ENCODE measurements at regions not wholly inside any gene's neighbourhood (a gene's known extent, or its start where the extent isn't known, plus 50 kb on each side); places are given as distances from the start of the nearest gene placed in this dataset.
"Not testable (repeated sequence)": the region's sequence is repeated elsewhere in the genome, so short reads cannot be mapped to it uniquely, and the experiment has no call there.

GRCh38 chr18:59038295-59039039 lies 101.2 kb upstream of the SEC11C start:
- no peak for DNase-seq (ENCODE audit: low read depth)

GRCh38 chr18:59039040-59039320 lies 100.7 kb upstream of the SEC11C start:
- not testable (repeated sequence) for DNase-seq (ENCODE audit: low read depth)

GRCh38 chr18:59039449-59039848 lies 100.2 kb upstream of the SEC11C start:
- DNase-seq (ENCODE audit: low read depth): no peak

DNA sequence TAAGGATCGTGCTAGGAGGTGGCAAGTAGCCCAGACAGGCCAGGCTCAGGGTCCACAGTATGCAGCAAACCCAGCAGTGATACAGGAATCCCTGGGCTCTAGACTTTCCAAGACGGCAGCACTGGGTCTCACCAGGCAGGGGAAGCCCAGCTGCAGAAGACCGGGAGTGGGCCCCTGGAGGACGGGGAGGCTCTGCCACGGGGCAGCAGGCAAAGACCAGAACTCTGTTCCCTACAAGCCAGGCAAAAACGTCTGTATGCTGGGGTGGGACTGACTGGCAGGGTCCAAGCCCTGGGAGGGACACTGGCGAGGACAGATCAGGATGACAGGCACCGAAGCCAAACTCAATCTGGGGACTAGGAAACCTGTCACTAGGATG lies 98.9 kb upstream of the SEC11C start:
- no peak for DNase-seq (ENCODE audit: low read depth)

DNA sequence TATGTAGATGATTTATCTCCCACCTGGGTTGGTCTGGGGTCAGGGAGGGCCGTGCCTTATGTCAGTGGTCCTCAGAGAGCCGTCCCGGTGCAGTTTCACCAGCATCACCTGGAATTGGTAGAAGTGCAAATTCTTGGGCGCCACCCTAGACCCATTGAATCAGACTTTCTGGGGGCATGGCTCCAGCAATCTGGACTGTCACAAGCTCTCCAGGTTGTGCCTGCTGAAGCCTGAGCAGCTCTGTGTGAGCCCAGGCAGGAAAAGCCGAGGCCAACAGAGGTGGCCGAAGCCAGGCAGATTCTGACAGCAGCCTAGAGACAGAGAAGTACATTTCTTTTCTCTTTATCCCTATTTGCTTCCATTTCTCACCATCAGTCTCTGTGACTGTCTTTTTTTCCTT lies 98.4 kb upstream of the SEC11C start:
- DNase-seq (ENCODE audit: low read depth): no peak

DNA sequence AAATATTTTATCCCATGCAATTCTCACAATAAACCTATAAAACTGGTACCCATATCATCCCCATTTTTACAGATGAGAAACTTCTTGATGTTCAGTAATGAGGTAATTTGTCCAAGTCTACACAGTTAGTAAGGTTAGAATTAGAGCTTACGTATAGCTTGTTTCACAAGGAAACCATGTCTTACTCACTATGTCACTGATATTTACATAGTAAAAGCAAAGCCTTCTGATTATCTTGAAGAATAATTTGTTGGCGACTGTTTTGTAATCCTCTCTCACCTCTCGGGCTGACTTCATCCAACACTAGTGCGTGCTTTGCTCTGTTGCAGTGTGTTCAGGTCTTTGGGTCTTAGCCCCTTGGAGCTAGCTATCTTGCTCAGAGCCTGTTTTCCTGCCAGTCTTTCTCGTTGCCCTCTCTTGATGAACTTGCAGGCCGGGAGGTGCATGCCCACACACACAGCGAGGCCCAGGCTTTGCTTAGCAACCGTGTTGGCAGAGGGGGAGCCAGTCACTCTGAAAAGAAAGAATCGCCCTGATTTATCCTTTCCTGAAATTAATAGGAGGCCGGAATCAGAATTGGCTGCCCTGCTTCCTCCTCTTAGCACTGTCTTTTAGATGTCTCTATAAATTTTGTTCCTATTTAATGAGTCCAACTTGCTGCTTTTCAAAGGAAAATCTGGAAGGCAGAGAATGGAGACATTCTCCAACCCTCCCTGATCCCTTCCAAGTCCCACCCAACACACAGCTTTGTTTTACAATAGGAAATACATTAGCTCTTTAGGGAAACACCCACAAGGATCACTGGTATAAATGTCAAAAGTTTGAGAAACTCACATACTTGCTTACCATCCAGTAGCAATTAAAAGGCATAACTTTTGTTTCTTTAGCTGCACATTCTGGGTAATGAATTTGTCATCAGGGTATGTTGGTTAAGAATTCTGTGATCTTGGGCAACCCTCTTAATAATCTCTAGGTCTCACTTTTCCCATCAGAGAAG lies 97.6 kb upstream of the SEC11C start:
- DNase-seq (ENCODE audit: low read depth): no peak

DNA sequence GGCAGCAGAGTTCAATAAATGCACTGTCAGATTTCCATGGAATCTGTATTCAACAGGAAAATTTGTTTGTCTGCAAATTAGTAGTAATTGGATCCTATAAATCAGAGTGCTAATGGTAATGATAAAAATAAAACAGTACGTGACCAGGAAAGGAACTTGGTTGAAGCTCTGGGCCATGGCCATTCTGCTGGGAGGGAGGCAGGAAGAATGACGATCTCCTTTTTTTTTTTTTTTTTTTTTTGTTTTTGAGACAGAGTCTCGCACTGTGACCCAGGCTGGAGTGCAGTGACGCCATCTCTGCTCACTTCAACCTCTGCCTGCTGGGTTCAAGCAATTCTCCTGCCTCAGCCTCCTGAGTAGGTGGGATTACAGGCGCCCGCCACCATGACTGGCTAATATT lies 94.8 kb upstream of the SEC11C start:
- no peak for DNase-seq (ENCODE audit: low read depth)

DNA sequence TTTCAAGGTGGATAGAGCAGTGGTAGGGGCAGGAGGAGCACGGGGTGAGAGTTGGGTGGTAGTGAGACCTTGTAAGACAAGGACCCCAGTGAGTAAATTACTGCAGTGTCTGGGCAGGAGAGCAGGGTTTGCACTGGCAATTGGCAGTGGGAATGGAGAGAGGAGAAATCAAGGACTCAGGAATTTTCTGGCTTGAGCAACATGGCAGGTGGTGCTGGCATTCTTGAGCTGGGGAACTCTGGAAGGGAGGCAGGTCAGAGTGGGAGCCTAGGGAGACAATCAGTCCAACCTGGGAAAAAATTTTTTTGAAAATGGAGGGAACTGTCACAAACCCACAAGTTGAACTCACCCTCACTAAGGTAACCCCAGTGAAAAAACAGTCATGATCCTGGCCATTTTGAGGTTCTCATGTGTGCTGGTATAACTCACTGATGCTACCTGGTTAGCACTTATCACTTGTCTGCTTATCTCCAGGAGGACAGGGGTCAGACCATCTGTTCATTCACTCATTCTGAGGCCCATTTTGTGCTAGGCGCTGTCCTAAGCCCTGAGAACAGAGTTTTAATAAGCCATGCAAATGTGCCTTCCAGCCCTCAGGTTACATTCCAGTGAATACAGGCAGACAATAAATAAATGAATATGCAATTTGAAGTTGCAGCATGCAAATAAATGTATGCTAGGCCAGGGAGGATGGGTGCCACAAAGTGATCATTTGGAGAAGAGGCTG lies 92.2 kb upstream of the SEC11C start:
- DNase-seq (ENCODE audit: low read depth): no peak

- DNase-seq (ENCODE audit: low read depth): no peak
Measured at GRCh38 chr18:59048048-59048363, 91.7 kb upstream of the SEC11C start.

GRCh38 chr18:59048378-59048777 lies 91.3 kb upstream of the SEC11C start:
- DNase-seq (ENCODE audit: low read depth): no peak

DNA sequence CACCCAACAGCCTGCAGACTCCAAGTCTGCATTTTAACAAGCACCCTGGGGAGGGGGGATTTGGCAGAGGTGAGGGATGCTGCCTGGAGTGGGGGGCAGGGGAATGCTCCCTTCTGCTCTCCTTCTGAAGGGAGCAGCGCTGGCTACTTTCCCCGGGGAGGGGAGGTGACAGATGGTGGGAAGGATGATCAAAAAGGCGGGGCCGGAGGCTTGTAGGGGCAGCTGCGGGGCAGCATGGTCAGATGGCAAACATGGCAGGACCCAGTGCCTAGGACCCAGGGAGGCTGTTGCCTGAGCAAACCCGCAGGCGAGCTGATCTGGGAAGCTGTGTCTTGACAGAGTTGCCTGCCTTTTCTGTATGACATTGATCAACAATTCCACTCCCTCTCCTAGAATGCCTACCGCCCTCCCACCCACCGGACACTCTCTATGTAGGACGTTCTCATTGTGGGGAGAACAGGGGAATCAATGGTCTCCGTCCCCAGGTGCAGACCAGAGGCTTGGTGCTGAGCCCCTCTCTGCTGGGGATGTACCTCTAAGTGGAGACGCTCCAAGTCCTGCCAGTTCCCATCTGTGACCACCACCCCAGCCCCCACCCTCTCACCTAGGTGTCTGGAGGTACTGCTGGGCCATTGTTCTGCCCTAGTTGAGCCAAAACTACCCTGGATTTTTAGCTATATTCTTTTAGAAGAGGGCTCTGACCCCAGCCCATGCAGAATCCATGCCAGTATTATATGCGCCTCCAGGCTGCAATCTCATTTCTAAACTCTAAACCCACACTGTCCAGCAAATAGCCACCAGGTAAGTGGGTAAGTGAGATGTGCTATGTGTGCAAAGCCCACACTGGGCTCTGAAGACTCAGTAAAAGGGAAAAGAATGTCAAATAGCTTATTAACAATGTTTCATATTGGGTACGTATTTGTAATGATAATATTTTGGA lies 89.7 kb upstream of the SEC11C start:
- no peak for DNase-seq (ENCODE audit: low read depth)

DNA sequence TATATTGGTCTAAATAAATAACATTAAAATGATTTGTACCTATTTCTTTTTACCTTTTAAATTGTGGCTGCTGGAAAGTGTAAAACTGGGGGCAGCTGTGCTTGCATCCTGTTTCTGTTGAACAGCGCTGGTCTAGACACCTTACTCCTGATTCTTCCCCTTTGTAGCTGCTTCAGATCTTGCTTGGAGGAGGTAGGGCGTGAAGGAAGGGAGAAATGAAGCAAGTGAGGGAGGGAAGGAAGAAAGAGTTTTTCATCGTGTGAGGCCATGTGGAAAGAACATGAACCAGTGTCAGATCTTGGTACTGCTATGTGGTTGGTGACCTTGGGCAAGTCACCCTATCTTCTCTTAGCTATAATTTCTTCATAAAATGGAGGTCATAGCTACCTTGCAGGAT lies 89.0 kb upstream of the SEC11C start:
- DNase-seq (ENCODE audit: low read depth): no peak

GRCh38 chr18:59051470-59052165 lies 88.1 kb upstream of the SEC11C start:
- DNase-seq (ENCODE audit: low read depth): no peak

DNA sequence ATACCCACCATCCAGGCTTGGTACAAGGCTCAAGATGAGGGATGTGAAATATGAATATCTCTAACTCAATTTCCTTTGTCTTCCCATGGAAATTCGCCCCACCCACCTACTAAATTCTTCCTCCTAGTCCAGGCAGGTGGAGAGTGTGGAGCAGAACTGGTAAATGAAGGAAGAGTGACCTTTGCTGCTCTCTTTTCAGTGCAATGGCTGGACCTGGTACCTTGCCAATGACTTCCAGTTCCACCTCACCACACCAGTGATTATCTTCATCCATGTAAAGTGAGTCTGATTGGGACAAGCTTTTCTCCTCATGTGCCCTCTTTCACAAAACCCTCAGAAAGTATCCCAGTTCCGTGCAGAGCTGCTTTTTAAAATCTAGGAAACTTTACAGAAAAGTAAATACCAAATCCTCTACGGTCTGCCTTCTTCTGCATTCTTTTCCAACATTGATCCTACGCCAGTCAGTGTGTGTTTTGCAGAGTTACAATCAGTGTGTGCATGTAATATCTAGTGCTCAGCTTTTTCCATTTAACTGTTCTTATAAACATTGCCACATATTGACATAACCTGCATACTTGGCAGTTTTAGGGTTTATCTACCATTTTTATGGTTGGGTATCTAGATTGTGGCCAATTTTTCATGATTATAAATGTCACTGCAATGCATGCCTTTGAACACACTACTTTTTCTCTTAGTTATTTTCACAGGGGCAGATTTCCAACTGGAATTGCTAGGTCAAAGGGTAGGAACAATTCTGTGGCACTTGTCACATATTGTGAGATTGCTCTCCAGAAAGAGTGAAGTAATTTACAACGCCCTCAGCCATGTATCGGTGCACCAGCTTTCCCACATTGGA lies 86.5 kb upstream of the SEC11C start:
- no peak for DNase-seq (ENCODE audit: low read depth)

DNA sequence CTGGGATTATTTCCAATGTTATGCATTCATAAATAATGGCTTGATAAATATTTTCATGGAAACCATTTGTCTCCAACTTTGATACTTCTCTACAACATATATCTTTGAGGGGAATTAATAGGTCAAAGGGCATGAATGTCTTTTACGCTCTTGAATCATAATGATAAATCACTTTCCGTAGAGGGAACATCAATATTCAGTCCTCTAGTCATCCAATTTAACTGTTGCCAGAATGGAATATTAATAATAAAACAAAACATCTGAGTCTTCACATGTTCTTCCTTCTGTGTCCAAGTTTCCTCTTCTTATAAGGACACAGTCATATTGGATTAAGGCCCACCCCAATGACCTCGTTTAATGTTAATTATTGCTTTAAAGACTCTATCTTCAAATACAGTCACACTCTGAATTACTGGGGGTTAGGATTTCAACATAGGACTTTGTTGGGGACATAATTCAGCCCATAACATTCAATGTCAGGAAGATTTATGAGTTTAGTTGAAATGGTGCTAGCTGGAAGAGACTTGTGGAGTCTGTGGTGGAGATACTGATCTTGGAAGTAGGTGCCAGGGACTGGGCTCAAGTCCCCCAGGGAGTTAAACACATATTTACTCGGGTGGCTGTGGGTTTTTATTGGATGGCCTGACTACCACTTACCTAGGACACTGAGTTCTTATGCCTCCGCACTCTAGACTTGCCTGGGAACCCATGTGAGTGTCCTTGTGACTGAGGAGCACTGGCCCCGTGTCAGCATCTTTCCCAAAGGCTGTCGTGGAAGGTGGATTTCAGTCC lies 85.0 kb upstream of the SEC11C start:
- DNase-seq (ENCODE audit: low read depth): no peak

DNA sequence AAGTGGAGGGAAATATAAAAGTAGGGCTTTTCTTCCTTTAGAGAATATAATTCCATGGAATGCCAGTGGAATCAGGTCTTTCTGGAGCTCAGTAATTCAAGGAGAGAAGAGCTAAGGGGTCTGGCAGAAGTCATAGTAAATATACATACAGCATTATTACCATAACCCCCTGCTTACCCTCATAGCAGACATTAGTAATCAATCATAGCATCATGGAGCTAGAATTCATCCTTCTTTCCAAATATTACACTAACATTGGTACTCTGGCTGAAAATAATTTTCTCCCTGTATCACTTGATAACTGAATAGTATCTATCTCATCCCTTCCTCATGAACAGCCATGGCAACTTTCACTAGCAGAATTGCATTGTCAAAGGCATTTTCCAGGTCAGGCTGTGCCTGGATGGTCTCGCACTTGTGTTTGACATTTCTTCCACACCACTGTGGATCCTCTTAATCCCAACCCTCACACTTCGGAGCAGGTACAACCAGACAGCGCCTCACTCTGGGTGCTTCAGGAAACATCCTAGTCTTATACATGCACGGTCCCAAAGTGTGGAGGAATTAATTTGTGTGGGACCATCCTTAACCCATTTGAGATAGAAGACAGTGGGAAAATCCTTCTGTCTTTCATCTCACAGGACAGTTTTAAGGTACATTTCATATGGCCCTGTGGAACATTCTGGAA lies 84.2 kb upstream of the SEC11C start:
- DNase-seq (ENCODE audit: low read depth): no peak

GRCh38 chr18:59056706-59057492 lies 82.8 kb upstream of the SEC11C start:
- DNase-seq (ENCODE audit: low read depth): peak; percentile 7

GRCh38 chr18:59057493-59057795 lies 82.2 kb upstream of the SEC11C start:
- DNase-seq (ENCODE audit: low read depth): no peak

All from activated T-helper 1 cell treated with Interleukin-2 at 50 U/mL for 16 hours (primary cell).